Hematopoietic multipotent progenitor cell treated with erythropoietin and hydrocortisone succinate and interleukin-3 and kit ligand, for 17 days (in vitro differentiated cells): ENCODE measurements at regions not wholly inside any gene's neighbourhood (a gene's known extent, or its start where the extent isn't known, plus 50 kb on each side); places are given as distances from the start of the nearest gene placed in this dataset.

Source experiments
- DNase-seq: peaks from one replicate; pipeline ENCODE4 v3.0.0-alpha.2; 2015; ENCODE audit warnings: low spot score

GRCh38 chr1:58430421-58431275 is 115.9 kb downstream of the OMA1 start:
- DNase-seq: no peak

GRCh38 chr1:58426918-58427317 is 119.6 kb downstream of the OMA1 start:
- no peak for DNase-seq

DNA sequence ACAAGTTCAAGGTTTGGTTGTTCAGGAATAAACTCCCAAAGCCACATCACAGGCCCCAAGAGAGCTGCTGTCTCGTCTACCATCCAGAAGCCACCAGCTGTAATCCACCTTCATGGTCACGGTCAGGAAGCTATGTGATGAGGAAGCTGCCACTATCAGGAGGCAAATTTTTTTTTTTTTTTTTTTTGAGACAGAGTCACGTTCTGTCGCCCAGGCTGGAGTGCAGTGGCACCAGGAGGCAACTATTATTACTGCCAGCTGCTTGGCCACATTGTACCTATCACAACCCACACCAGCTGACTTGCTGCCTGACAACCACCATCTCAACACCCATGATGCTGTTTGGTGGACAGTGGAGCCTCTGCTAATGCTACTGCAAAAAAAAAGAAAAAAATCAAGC is 124.1 kb downstream of the OMA1 start:
- no peak for DNase-seq

- no peak for DNase-seq
These were observed 128.0 kb downstream of the OMA1 start for GRCh38 chr1:58418283-58419228.

- DNase-seq: no peak
These were observed 134.4 kb downstream of the OMA1 start for GRCh38 chr1:58412071-58412580.

DNA sequence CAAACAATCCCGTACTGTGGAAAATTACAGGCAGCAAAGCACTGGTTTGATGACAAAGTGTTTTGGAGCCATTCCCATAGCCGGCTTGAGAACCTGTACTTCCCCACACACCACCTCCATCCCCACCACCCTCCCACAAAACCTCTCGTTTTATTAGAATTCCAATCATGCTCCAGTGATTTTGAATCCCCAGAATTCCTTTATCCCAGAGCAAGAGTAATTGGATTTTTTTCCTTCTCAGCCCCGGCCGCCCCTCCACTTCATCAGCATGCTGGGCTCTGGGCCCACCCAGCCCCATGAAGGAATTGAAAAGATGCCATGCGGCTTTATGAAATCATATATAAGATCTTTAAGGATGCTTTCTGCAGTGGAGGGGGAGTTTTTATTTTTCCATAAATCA is 136.6 kb downstream of the OMA1 start:
- no peak for DNase-seq

- no peak for DNase-seq
These were observed 137.2 kb downstream of the OMA1 start for GRCh38 chr1:58409336-58409735.

DNA sequence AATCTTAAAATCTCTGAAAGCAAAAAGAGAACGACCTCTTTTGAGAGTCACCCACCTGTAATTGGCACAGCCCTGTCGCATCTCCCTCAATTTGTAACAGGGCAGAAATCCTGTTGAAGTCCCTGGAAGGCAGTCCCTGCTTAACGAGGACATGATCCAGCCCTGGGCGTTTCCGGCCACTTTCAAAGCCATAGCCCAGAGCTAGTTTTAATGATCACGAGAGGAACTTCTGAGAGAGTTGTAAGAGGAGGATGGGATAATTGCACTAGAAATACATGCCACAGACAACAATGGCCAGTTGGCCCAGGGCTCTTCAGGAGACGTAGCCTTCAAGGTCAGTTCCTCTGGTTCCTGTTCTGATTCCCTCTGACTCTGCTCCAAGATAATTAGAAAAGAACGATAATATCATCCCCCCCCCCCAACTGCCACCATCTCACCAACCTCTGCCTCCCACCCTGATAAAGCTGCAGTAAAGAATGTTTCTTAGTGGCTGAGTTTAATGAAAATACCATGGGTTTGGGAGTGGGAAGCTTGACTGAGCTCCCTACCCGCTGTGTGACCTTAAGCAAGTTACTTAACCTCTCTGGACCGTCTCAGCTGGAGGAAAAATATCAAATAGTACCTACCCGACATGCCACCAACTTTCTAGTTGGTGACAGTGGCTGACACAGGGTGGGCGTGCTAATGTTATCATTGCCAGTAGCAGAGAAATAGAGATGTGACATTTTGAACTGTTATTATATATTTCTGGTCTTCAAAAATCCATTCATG is 140.0 kb downstream of the OMA1 start:
- DNase-seq: no peak

GRCh38 chr1:58405660-58406059 is 140.9 kb downstream of the OMA1 start:
- DNase-seq: no peak

DNA sequence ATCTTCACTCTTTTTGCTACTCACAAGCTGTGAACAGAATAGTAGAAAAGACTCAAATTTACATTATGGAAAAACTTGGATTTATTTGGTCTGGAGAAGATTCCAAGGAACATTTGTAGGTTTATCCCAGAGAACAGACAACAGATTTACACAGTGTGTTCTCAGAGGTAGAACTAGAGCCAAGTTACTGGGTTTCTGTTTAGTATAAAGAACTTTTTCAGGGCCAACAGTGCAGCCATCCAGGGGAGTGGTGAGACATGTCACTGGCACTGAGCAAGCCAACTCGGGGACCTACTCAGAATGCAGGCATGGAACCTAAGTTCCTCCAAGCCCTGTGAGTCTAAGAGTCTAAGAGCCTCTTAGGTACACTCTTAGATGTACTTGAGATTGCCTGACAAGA is 142.6 kb downstream of the OMA1 start:
- no peak for DNase-seq

DNA sequence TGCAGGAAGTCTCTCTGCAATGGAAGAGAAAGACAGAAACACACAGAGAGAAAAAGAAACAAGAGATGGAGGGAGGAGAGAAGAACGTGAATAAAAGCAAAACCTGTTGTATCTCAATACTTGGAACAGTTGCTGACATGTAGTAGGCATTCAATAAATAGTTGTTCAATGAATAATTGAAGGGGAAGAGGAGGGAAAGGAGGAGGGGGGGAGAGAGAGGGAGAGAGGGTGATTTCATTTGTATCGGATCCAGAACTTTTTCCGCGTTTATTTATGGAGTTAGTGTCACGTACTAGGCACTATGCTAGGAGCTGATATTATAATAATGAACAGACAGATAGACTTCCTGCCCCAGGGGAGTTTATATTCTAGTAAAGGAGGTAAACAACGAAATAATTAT is 144.1 kb downstream of the OMA1 start:
- no peak for DNase-seq

- no peak for DNase-seq
These were observed 144.5 kb downstream of the OMA1 start for GRCh38 chr1:58401991-58402390.

GRCh38 chr1:58399176-58399575 is 147.3 kb downstream of the OMA1 start:
- no peak for DNase-seq

- DNase-seq: no peak
These were observed 147.8 kb downstream of the OMA1 start for GRCh38 chr1:58398714-58399113.

GRCh38 chr1:58397187-58397820 is 149.2 kb downstream of the OMA1 start:
- no peak for DNase-seq

DNA sequence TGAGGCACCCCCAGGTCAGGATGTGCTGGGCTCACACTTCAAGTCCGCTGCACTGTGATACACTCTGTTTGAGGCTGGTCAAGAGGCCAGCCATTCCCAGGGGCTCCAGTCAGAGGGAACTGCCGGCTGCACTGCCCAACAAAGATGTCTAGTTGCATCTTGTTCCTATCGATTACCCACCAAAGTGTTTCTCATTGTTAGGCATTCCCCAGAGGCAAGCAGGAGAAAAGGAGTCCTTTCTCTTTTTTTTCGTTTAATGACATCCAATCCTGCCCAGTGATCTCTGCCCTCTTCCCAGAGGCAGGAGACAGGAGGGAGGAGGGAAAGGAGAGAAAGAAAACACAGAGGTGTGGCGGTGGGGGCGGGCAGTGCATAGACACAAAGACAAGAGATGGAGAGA is 150.4 kb downstream of the OMA1 start:
- no peak for DNase-seq

DNA sequence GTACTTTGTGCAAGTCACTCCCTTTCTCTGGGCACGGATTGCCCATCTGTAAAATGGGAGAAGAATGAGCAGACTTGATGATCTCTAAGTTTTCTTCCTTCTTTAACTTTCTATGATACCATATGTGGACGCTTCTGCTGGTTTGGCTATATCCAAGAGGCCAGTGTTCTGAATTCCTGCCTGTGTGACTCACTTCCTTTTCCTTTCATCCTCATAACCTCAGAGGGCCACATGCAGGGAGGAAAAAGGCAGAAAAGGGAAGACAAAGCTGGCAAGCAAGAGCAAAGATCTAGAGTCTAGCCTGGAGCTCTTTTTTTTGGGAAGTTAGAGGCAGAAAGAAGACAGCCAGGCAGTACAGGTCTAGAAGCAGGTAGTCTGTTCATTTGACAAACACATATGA is 151.2 kb downstream of the OMA1 start:
- no peak for DNase-seq

DNA sequence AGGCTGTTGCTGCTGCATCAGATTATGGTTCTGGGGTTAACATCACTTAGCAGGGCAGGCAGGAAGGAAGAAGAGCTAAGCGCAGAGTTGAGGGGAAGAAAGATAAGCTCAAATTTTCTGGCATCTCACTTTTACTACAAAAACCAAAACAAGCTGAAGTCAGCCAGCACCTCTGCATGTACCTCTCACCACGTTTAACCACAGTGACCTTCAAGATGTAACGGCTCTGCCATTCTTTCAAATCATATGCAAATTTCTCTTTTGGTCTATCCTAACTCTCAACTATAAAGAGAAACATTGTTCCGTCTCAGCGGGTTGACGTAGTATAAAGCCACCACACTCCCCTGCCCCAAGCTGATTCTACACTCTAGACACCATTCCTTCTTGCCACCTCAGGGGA is 154.4 kb downstream of the OMA1 start:
- no peak for DNase-seq

GRCh38 chr1:58391514-58391913 is 155.0 kb downstream of the OMA1 start:
- DNase-seq: no peak

DNA sequence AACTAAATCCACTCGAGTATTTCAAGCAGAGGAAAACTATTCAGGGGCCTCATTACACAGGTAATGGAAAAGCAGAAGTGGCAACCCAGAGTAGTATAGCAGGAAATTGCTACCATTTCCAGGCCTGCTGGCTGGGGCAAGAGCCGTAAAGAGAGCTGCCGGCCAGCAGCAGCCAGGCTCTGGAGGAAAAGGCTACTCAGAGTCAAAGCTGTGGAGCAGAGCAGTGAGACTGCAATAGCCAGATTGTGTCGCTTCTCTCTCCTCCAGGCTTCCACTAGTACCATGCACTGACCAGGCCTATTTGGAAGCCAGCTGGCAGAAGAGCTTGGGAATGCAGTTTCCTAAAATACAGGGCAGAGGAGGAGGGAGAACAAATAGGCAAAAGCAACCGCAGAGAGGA is 155.5 kb downstream of the OMA1 start:
- DNase-seq: no peak

GRCh38 chr1:58390091-58390490 is 156.4 kb downstream of the OMA1 start:
- DNase-seq: no peak

GRCh38 chr1:58380345-58380744 is 166.2 kb downstream of the OMA1 start:
- DNase-seq: no peak
